A549 (cell line): ENCODE measurements at regions not wholly inside any gene's neighbourhood (a gene's known extent, or its start where the extent isn't known, plus 50 kb on each side); places are given as distances from the start of the nearest gene placed in this dataset.

ENCODE experiments used
- EP300 ChIP-seq, 2 experiments: fragments of >200 bp; sonication (Bioruptor Twin); formaldehyde crosslinking; IDR thresholded peaks; 2 replicates in 1 of 2; 3 replicates in 1 of 2; pipeline ENCODE4 v1.6.1; 2016 to 2017
- FOSL2 ChIP-seq, 2 experiments: fragments of 450-650 bp in 1 of 2; fragments of >200 bp in 1 of 2; sonication (Bioruptor Twin) in 1 of 2; formaldehyde crosslinking; IDR thresholded peaks; 2 replicates each; pipeline versions ENCODE4 v1.5.0 to v1.6.1; 2016 to 2020; ENCODE audit warnings: mild to moderate bottlenecking in 1 of 2, moderate library complexity in 1 of 2
- HOXB13 ChIP-seq: fragments of 250-450 bp; sonication (Bioruptor Pico); IDR thresholded peaks from 2 replicates; pipeline ENCODE4 v1.5.0; 2020; ENCODE audit warnings: low read depth, mild to moderate bottlenecking, moderate library complexity
- MAFK ChIP-seq: fragments of 450-650 bp; IDR thresholded peaks from 2 replicates; pipeline ENCODE4 v1.6.1; 2014; ENCODE audit not compliant: partially characterized antibody
- NPAS2 ChIP-seq: fragments of 250-450 bp; sonication (Bioruptor Pico); IDR thresholded peaks from 2 replicates; pipeline ENCODE4 v1.8.0; 2022; ENCODE audit warnings: mild to moderate bottlenecking, moderate library complexity, borderline replicate concordance
- POLR2A ChIP-seq: IDR thresholded peaks from 2 replicates; pipeline ENCODE4 v1.6.1; 2012; ENCODE audit warnings: mild to moderate bottlenecking, low read length
- RAD21 ChIP-seq, 2 experiments: fragments of >200 bp in 1 of 2; sonication (Bioruptor Twin) in 1 of 2; formaldehyde crosslinking in 1 of 2; IDR thresholded peaks in 1 of 2; conservative IDR thresholded peaks in 1 of 2; 2 replicates in 1 of 2; 3 replicates in 1 of 2; pipeline ENCODE4 v1.6.1; 2012 to 2018; ENCODE audit warnings: inconsistent platforms in 1 of 2
- RARB ChIP-seq: fragments of 250-450 bp; sonication (Bioruptor Pico); IDR thresholded peaks from 2 replicates; pipeline ENCODE4 v1.8.0; 2021; ENCODE audit warnings: mild to moderate bottlenecking, moderate library complexity
- REST ChIP-seq: fragments of 200-600 bp; sonication (generic); IDR thresholded peaks from 2 replicates; pipeline ENCODE4 v1.6.1; 2016; ENCODE audit warnings: antibody characterized with exemption, mild to moderate bottlenecking, moderate library complexity
- RFX5 ChIP-seq: fragments of 450-650 bp; IDR thresholded peaks from 2 replicates; pipeline ENCODE4 v1.7.1; 2014; ENCODE audit warnings: antibody characterized with exemption, mild to moderate bottlenecking, moderate library complexity
- ZC3H11A ChIP-seq: fragments of 450-650 bp; IDR thresholded peaks from 2 replicates; pipeline ENCODE4 v1.6.1; 2014; ENCODE audit warnings: antibody characterized with exemption, mild to moderate bottlenecking
- TF ChIP-seq, protein P1 (sequence below): fragments of >200 bp; sonication (Bioruptor Twin); formaldehyde crosslinking; IDR thresholded peaks from 3 replicates; pipeline ENCODE4 v1.5.1; 2016
- TF ChIP-seq, protein P2 (sequence below): IDR thresholded peaks from 2 replicates; pipeline ENCODE4 v1.6.1; 2012
- TF ChIP-seq, protein P3 (sequence below): fragments of 450-650 bp; IDR thresholded peaks from 2 replicates; pipeline ENCODE4 v1.6.1; 2014; ENCODE audit warnings: antibody characterized with exemption

DNA sequence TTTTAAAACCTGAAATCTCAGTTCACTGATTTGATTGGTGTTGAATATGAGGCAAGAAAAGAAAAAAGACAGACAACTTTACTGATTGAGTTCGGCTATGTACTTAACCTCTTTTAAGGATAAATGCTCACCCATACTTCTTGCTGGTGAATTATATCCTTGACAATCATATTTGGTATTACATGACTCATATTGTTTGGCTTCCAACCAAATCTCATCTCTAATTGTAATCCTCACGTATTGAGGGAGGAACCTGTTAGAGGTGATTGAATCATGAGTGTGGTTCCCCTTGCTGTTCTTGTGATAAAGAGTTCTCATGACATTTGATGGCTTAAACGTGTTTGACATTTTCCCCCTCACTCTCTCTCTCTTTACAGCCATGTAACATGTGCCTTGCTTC is 255.6 kb upstream of the IZUMO3 start:
- TF ChIP-seq, protein P1, sequence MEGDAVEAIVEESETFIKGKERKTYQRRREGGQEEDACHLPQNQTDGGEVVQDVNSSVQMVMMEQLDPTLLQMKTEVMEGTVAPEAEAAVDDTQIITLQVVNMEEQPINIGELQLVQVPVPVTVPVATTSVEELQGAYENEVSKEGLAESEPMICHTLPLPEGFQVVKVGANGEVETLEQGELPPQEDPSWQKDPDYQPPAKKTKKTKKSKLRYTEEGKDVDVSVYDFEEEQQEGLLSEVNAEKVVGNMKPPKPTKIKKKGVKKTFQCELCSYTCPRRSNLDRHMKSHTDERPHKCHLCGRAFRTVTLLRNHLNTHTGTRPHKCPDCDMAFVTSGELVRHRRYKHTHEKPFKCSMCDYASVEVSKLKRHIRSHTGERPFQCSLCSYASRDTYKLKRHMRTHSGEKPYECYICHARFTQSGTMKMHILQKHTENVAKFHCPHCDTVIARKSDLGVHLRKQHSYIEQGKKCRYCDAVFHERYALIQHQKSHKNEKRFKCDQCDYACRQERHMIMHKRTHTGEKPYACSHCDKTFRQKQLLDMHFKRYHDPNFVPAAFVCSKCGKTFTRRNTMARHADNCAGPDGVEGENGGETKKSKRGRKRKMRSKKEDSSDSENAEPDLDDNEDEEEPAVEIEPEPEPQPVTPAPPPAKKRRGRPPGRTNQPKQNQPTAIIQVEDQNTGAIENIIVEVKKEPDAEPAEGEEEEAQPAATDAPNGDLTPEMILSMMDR, result no peak
- TF ChIP-seq REST (no peak), MAFK (no peak), FOSL2 (IDR thresholded peaks at IDR 0.05) (no peak), FOSL2 (CRISPR knock-in tag; IDR thresholded peaks at IDR 0.05) (no peak), EP300 (IDR thresholded peaks at IDR 0.05) (no peak), RAD21 (conservative IDR thresholded peaks at IDR 0.05 in 1 of 2, IDR thresholded peaks at IDR 0.05 in 1 of 2) (no peak), RARB (CRISPR knock-in tag) (no peak), HOXB13 (CRISPR knock-in tag) (no peak), ZC3H11A (no peak), POLR2A (no peak), RFX5 (no peak), NPAS2 (CRISPR knock-in tag) (no peak)
- TF ChIP-seq, protein P2, sequence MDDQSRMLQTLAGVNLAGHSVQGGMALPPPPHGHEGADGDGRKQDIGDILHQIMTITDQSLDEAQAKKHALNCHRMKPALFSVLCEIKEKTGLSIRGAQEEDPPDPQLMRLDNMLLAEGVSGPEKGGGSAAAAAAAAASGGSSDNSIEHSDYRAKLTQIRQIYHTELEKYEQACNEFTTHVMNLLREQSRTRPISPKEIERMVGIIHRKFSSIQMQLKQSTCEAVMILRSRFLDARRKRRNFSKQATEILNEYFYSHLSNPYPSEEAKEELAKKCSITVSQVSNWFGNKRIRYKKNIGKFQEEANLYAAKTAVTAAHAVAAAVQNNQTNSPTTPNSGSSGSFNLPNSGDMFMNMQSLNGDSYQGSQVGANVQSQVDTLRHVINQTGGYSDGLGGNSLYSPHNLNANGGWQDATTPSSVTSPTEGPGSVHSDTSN, result no peak
- TF ChIP-seq, protein P3, sequence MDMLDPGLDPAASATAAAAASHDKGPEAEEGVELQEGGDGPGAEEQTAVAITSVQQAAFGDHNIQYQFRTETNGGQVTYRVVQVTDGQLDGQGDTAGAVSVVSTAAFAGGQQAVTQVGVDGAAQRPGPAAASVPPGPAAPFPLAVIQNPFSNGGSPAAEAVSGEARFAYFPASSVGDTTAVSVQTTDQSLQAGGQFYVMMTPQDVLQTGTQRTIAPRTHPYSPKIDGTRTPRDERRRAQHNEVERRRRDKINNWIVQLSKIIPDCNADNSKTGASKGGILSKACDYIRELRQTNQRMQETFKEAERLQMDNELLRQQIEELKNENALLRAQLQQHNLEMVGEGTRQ, result no peak
